Non-pigmented ciliary epithelial cell (primary cell): ENCODE measurements at regions not wholly inside any gene's neighbourhood (a gene's known extent, or its start where the extent isn't known, plus 50 kb on each side); places are given as distances from the start of the nearest gene placed in this dataset.

Experiments
- DNase-seq: peaks from one replicate; pipeline ENCODE4 v3.0.0-alpha.2; 2010; ENCODE audit warnings: low read depth

DNA sequence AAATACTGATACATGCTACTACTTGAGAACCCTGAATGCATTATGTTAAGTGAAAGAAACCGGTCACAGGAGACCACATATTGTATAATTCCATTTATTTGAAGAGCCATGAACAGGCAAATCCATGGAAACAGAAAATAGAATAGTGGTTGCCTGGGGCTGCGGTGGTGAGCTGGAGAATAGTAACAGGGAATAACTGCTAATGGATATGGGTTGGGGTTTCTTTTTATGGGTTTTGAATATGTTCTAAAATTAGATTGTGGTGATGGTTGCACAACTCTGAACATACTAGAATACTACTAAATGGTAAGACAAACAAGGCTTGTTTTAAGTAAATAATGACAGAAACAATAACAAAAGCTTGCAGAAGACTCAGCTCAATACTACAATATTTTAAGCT lies 293.0 kb downstream of the BTG1 start:
- no peak for DNase-seq

- DNase-seq = no peak
Measured at GRCh38 chr12:91851741-91852477, 293.7 kb downstream of the BTG1 start.

GRCh38 chr12:91846466-91847055 lies 299.1 kb downstream of the BTG1 start:
- no peak for DNase-seq

DNA sequence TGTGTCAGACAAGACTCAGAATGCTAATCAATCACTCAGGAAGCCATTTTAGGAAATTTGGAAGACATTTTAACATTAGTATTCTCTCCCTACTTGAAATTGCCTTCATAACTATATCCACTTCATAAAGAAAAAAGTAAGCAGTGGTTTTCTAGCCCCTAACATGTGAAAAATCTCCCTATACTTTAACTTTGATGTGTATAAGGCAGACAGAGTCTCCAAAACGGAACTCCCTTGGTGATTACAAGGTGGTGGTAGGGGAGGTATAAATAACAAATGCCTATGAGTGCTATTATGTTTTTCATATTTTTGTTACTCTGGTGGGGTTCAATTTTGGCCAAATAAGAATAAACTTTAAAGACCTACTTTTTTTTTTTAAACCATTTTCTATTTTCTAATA lies 300.3 kb downstream of the BTG1 start:
- DNase-seq = no peak

GRCh38 chr12:91841822-91842221 lies 303.8 kb downstream of the BTG1 start:
- DNase-seq = no peak

- DNase-seq = no peak
Measured at GRCh38 chr12:91836696-91837095, 308.9 kb downstream of the BTG1 start.

GRCh38 chr12:91836264-91836663 lies 309.4 kb downstream of the BTG1 start:
- DNase-seq = no peak

DNA sequence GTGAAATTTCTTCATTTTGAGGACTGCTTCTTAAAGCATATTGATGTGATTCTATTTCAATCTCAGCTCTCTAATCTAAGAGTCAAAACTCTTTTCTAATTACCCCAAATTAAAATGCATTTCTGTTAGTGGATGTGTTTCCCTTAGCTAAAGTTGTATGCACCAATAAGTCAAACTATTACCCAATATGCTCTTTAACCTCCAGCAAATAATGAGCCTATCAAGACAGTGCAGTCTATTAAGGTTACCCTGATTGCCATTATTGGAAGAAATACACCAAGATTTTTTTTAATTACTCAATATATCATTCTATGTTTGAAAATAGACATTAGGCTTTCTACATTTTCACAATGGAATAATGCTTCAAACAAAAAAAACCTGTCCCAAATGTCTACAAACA lies 310.0 kb downstream of the BTG1 start:
- no peak for DNase-seq

- no peak for DNase-seq
Measured at GRCh38 chr12:91833780-91834359, 311.8 kb downstream of the BTG1 start.

- no peak for DNase-seq
Measured at GRCh38 chr12:91825999-91826398, 319.6 kb downstream of the BTG1 start.

DNA sequence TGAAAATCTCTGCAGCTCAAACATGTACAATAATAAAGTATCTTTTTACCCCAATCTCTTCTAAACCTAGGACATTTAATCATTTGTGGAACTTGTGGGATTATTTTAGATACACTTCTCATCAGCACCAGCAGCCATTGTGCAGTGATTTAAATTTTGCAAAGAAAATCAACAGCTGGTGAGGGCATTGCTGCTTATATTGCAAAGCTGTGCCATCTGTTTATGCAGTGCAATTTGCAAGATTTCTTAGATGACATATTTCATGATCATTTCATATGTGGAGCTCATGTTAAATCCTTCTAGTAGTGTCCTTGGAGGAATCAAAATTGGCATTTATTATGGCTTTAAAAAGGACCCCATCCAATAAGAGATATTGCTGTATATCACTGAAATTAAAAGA lies 320.7 kb downstream of the BTG1 start:
- DNase-seq = no peak

GRCh38 chr12:91819132-91819447 lies 326.6 kb downstream of the BTG1 start:
- no peak for DNase-seq

- DNase-seq = no peak
Measured at GRCh38 chr12:91818227-91819131, 327.2 kb downstream of the BTG1 start.

DNA sequence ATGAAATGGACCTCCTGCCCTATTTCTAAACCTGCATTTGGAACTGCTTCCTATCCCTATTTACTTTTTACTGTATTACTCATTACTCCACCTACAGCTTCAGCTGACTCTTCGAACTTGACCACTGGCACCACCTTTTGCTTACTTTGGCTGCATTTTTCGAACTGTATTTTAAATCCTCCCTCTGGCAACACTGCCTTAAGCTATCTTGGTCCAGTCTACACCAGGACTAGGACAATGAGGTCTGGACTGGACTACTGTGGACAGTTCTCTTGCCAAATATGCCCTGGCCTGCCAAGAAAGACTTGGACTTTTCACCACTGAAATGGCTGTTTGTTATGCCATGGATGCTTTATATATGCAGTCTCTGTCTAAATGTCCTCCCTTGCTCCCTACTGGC lies 328.1 kb downstream of the BTG1 start:
- DNase-seq = no peak

DNA sequence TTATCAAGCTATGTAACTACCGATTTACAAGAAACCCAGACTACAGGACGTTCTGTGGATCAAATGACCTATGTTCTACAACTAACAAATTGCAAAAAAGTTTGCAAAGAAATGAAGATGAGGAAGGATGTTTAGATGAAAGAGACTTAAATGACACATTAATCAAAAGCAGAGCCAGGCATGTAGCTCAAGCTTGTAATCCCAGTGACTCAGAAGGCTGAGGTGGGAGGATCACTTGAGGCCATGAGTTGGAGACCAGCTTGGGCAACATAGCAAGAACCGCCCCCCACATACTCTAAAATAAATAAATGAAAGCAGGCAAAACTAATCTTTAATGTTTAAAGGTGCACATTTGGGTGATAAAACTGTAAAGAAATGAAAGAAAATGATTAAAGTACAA lies 331.9 kb downstream of the BTG1 start:
- DNase-seq = no peak

DNA sequence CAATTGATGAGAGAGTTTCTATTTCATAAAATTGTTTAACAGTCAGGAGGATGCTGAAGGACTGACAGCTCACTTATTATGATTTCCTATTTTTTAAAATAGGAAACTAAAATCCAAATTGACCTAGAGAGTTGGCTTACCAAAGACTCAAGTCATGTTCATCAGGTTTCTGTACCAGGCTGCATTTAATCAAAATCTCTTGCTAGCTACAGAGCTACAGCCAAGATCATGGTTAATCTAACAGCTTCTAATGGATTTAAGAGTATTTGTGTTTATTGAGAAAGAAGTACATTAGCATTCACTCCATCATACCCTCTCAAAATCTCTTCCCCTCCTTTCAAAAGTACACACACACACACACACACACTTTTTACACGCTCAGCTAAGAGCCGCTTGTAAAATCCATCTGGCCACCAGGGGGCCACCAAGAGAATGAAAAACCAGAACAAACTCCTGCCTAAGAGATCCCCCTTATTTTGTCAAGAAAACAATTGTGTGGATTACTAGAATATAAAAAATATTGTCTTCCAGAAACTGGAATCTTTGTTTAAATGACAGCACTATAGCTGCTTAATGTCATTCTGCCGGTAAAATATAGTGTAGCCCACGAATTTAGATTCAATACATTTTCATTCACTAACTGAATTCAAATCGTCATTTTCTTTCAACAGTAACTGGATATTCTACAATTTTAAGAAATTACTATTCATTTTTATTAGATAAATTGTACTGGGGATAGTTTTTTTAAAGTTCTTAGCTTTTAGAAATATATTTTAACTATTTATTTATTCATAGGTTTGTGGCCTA lies 334.0 kb downstream of the BTG1 start:
- DNase-seq = no peak

DNA sequence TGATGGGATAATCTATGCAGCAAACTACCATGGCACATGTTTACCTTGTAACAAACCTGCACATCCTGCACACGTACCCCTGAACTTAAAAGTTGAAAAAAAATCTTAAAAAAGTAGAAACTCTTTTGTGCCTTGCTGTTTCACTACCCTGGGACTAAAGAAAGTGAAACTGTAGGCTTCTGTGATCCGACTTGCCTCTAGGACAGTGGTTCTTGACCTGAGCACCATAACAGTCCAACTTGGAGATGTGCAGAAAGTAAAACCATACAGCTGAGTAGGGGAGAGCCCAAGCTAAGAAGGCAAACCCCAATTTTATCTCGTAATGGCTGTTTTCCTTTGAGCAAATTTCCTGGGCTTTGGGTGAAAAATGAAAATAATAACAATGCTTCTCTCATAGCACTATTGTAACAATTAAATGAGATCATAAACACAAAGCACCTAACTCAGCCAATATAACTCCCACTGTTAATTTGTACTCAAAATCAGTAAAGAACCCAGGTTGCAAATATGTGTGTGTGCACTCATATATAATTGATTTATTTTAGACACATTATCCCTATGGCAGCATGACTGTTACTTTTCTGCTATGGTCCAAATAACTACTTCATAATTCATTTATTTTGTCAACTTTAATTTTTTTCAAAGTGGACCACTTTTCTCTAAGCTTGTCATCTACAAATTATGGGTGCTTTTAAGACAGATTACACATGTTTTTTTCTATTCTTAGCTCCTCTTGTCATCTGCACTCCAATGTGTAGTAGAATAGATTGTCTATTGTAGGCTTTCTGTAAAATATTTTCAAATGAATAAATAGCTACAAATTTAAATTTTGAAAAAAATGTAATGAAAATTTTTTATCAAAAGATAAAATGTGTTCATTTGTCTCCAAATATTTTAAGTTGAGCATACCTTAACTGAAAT lies 334.9 kb downstream of the BTG1 start:
- no peak for DNase-seq

DNA sequence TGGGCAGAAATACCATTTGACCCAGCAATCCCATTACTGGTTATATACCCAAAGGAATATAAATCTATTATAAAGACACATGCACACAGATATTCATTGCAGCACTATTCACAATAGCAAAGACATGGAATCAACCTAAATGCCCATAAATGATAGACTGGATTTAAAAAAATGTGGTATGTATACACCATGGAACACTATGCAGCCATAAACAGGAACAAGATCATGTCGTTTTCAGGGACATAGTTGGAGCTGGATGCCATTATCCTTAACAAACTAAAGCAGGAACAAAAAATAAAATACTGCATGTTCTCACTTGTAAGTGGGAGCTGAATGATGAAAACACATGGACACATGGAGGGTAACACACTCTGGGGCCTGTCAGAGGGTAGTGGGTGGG lies 335.6 kb downstream of the BTG1 start:
- no peak for DNase-seq

DNA sequence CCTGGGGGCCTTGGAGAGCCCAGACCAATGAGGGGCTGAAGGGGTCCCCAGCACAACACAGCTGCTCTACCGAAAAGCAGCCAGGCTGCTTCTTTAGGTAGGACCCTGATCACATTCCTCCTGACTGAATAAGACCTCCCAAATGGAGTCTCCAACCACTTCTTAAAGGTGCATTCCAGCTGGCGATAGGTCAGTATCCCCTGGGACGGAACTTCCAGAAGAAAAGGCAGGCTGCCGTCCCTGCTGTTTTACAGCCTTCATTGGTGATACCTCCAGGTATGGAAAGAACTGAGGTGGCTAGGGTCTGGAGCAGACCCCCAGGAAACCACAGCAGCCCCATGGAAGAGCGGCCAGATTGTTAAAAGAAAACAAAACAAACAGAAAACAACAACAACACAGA lies 340.6 kb downstream of the BTG1 start:
- no peak for DNase-seq

GRCh38 chr12:91804533-91804932 lies 341.1 kb downstream of the BTG1 start:
- no peak for DNase-seq

DNA sequence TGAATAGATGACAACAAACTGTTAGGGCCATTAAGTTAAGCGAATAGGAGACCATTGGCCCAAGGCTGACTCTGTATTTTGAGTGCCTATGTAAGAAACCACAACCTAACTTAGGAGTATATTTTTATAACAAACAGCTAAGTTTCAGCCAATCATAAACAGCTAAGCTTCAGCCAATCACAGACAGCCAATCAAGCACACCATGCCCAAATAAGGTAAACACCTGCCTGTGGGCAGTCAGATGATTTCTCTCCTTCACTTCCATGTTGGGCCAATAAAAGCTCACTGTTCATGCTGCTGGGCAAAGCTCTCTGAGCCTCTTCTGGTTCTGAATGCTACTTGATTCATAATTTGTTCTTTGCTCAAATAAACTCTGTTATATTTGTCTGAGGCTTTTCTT lies 344.6 kb downstream of the BTG1 start:
- DNase-seq = no peak
